Neural crest cell (in vitro differentiated cells): ENCODE measurements at regions not wholly inside any gene's neighbourhood (a gene's known extent, or its start where the extent isn't known, plus 50 kb on each side); places are given as distances from the start of the nearest gene placed in this dataset. TPM values are rescaled to one million over a fixed set of nuclear protein-coding genes. Genes with fewer than 3 reads are reported as not detected.

Experiments
- DNase-seq: peaks from one replicate; pipeline ENCODE4 v3.0.0; 2021; ENCODE audit warnings: low read depth, mixed read lengths, low spot score
- H3K27ac Mint-ChIP-seq: one replicate; pipeline ENCODE4 v1.8.0; 2021; ENCODE audit warnings: mild to moderate bottlenecking, mixed read lengths; ENCODE audit not compliant: unreplicated experiment
- H3K27me3 Mint-ChIP-seq: 2 replicates; pipeline ENCODE4 v1.8.0; 2021; ENCODE audit warnings: low read depth, mild to moderate bottlenecking, mixed read lengths
- H3K36me3 Mint-ChIP-seq: 2 replicates; pipeline ENCODE4 v1.8.0; 2021; ENCODE audit warnings: low read depth, mild to moderate bottlenecking, mixed read lengths
- H3K4me1 Mint-ChIP-seq: 2 replicates; pipeline ENCODE4 v1.8.0; 2021; ENCODE audit warnings: mixed read lengths
- H3K4me3 Mint-ChIP-seq: one replicate; pipeline ENCODE4 v1.8.0; 2021; ENCODE audit warnings: mild to moderate bottlenecking, mixed read lengths
- H3K9me3 Mint-ChIP-seq: 2 replicates; pipeline ENCODE4 v1.8.0; 2021; ENCODE audit warnings: mixed read lengths
- microRNA-seq: library from miRNA; unstranded; fragments of <30 nt; microRNA quantifications from one replicate; pipeline ENCODE4, GENCODE V29; 2020
- TF ChIP-seq, protein P1 (sequence below): fragments of 200-600 bp; sonication (generic); conservative IDR thresholded peaks from 2 replicates; pipeline ENCODE4 v1.5.0; 2021; ENCODE audit warnings: antibody characterized with exemption, mild to moderate bottlenecking

DNA sequence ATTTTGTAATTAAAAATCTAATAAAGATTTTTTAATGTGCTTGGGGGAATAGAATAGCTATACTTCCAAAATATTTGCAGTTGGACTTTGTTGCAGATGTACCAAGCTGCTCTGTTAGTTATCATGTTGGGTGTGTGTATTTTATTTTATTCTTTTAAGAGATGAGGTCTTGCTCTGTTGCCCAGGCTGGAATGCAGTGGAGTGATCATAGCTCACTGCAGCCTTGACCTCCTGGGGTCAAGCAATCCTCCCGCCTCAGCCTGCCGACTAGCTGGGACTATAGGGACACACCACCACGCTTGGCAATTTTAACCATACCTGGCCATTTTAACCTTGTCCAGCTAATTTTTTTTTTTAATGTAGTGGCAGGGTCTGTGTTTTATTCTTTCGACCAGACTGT is 54.7 kb upstream of the MAP1LC3B2 start:
- Mint-ChIP-seq H3K9me3 (no peaks in the 10 kb centered on the region), H3K4me3 (no peak overlapping the region), H3K27me3 (peaks cover 15% of the 10 kb centered on the region), H3K36me3 (no peaks in the 10 kb centered on the region), H3K4me1 (peaks cover 19% of the 10 kb centered on the region), H3K27ac (no peak overlapping the region)
- TF ChIP-seq, protein P1, sequence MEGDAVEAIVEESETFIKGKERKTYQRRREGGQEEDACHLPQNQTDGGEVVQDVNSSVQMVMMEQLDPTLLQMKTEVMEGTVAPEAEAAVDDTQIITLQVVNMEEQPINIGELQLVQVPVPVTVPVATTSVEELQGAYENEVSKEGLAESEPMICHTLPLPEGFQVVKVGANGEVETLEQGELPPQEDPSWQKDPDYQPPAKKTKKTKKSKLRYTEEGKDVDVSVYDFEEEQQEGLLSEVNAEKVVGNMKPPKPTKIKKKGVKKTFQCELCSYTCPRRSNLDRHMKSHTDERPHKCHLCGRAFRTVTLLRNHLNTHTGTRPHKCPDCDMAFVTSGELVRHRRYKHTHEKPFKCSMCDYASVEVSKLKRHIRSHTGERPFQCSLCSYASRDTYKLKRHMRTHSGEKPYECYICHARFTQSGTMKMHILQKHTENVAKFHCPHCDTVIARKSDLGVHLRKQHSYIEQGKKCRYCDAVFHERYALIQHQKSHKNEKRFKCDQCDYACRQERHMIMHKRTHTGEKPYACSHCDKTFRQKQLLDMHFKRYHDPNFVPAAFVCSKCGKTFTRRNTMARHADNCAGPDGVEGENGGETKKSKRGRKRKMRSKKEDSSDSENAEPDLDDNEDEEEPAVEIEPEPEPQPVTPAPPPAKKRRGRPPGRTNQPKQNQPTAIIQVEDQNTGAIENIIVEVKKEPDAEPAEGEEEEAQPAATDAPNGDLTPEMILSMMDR = no peak
- no peak for DNase-seq

DNA sequence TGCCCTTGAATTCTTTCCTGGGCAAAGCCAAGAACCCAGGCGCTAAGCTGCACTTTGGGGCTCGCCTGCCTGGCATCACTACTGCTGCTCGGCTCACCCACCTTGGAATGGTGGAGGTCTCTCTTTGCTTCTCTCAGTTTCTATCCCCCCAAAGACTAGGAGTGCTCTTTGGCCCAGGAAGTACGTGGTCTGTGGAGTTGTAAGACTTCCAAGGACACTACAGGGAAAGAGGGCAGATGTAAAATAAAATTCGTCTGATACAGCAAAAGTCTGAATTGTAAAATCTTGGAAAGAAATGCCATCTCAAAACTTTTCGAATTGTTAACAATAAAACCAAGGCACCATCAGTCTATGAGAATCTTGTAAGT is 52.5 kb upstream of the MAP1LC3B2 start:
- no peak for DNase-seq
- peak overlapping the region; percentile 52 for H3K4me3 Mint-ChIP-seq
- TF ChIP-seq, protein P1 = no peak
- H3K27me3 Mint-ChIP-seq = peaks cover 16% of the 10 kb centered on the region
- no peaks in the 10 kb centered on the region for H3K36me3 Mint-ChIP-seq
- no peaks in the 10 kb centered on the region for H3K9me3 Mint-ChIP-seq
- H3K4me1 Mint-ChIP-seq = peaks cover 19% of the 10 kb centered on the region
- H3K27ac Mint-ChIP-seq = no peak overlapping the region

DNA sequence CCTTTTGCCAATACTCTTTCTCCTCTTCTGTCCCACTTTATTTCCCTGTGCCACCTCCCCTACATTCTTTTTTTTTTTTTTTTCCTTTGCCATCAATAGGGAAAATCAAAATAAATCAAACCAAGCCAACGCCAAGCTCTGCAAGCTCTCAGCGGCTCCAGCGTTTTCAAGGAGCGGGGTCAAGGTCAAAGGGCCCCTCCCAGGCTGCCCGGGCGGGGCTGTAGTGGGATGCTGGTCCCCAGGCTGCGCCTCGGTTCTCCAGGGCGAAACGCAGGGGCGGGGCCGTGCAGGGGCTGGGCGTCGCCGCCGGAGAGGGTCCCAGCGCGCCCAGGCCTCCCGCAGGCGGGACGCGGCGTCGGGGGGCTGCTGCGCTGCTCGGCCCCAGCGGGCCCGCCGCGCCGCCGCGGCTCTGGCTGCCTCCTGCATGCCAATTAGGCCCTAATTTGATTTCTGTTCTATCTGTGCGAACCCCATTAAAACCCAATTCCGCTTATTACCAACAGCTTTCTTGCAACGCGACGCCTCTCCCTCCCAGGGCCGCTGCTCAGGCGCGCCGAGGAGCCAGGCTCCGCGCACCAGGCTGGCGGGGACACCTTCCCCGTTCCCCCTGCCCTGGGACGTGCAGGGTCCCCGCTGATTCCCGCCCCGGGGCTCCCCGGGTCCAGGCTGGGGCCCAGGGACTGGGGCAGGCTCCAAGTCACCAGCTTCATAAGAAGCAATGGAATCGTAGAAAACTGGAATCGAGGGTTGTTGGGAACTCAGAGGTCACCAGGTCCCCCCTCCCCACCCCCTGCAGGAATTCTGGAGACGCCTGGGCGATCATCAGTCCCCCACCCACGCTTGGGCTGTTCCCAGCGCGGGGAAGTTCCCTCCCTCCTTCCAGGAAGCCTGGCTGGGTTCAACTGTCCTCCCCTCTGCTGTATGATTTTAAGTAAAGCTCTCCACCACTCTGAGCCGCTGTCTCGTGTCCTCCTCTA is 50.7 kb upstream of the MAP1LC3B2 start:
- Mint-ChIP-seq H3K4me1 (peaks cover 15% of the 10 kb centered on the region), H3K36me3 (no peaks in the 10 kb centered on the region), H3K9me3 (no peaks in the 10 kb centered on the region), H3K4me3 (peak overlapping the region; percentile 80), H3K27ac (no peak overlapping the region), H3K27me3 (peaks cover 18% of the 10 kb centered on the region)
- peak; percentile 56 for DNase-seq
- TF ChIP-seq, protein P1 = no peak

Small RNAs in the stretch of these regions (microRNA-seq; reads per million reads assigned to microRNA genes)
- not detected for gene MIR4472-2
